H1 (cell line): ENCODE measurements at regions not wholly inside any gene's neighbourhood (a gene's known extent, or its start where the extent isn't known, plus 50 kb on each side); places are given as distances from the start of the nearest gene placed in this dataset.

Experiments
- CTCF ChIA-PET: fragments of 300-600 bp; sonication (Branson Sonifier 250); formaldehyde crosslinking; loops from one replicate; lab custom pipeline; 2021; ENCODE audit not compliant: partially characterized antibody; lab: Charles Lee
- POLR2A ChIA-PET: fragments of 300-600 bp; sonication (Branson Sonifier 250); formaldehyde crosslinking; loops from one replicate; lab custom pipeline; 2021; ENCODE audit warnings: inconsistent platforms; ENCODE audit not compliant: partially characterized antibody; lab: Charles Lee
- DNase-seq, 2 experiments: peaks; one replicate each; pipeline versions ENCODE4 v3.0.0 to v3.0.0-alpha.2; 2010 to 2022; ENCODE audit warnings: low spot score in 2 of 2, low read depth in 1 of 2, mixed read lengths in 1 of 2
- FAIRE-seq: peaks from 2 replicates; lab custom pipeline; 2011; peaks lifted over from hg19 to GRCh38; lab: Jason Lieb, UNC
- H2AFZ ChIP-seq: 2 replicates; pipeline ENCODE4 v1.8.1; 2012; ENCODE audit warnings: low read length, inconsistent platforms
- H2AK5ac ChIP-seq: 2 replicates; pipeline ENCODE4 v1.6.1; 2013; ENCODE audit warnings: low read depth, low read length
- H2BK120ac ChIP-seq: replicated peaks from 2 replicates; pipeline ENCODE3; 2013; ENCODE audit warnings: low read depth, low read length, inconsistent platforms
- H2BK12ac ChIP-seq: 2 replicates; pipeline ENCODE4 v1.6.1; 2013; ENCODE audit warnings: low read depth, low read length
- H2BK15ac ChIP-seq: 2 replicates; pipeline ENCODE4 v1.6.1; 2013; ENCODE audit warnings: low read length
- H2BK20ac ChIP-seq: 2 replicates; pipeline ENCODE4 v1.6.1; 2013; ENCODE audit warnings: low read length
- H2BK5ac ChIP-seq: 2 replicates; pipeline ENCODE4 v1.6.1; 2013; ENCODE audit warnings: low read depth, low read length
- H3K14ac ChIP-seq: 2 replicates; pipeline ENCODE4 v1.6.1; 2013; ENCODE audit warnings: inconsistent platforms; ENCODE audit not compliant: insufficient read length
- H3K18ac ChIP-seq: 2 replicates; pipeline ENCODE4 v1.6.1; 2013; ENCODE audit warnings: low read length; ENCODE audit errors: extremely low read depth
- H3K23ac ChIP-seq: 2 replicates; pipeline ENCODE4 v1.6.1; 2013; ENCODE audit warnings: inconsistent platforms; ENCODE audit not compliant: insufficient read length
- H3K23me2 ChIP-seq: 2 replicates; pipeline ENCODE4 v1.6.1; 2013; ENCODE audit warnings: low read depth, low read length
- H3K27ac ChIP-seq: 2 replicates; pipeline ENCODE4 v1.6.1; 2011; ENCODE audit warnings: low read depth, low read length, inconsistent platforms
- H3K27me3 ChIP-seq, 4 experiments: replicated peaks in 1 of 4; 1 replicate in 1 of 4; 2 replicates in 3 of 4; pipeline versions ENCODE4 v1.6.1 to v1.8.1; 2011 to 2013; ENCODE audit warnings: low read length in 3 of 4, mild to moderate bottlenecking in 3 of 4, inconsistent platforms in 2 of 4, mixed read lengths in 2 of 4, moderate library complexity in 1 of 4; ENCODE audit not compliant: control insufficient read depth in 3 of 4, insufficient read depth in 3 of 4; ENCODE audit errors: extremely low read depth in 1 of 4
- H3K36me3 ChIP-seq, 4 experiments: 2 replicates each; pipeline versions ENCODE4 v1.6.1 to v1.8.1; 2011 to 2013; ENCODE audit warnings: mild to moderate bottlenecking in 4 of 4, low read length in 3 of 4, moderate library complexity in 2 of 4, control low read depth in 1 of 4, inconsistent platforms in 1 of 4; ENCODE audit not compliant: insufficient read depth in 4 of 4, control insufficient read depth in 2 of 4
- H3K4ac ChIP-seq: replicated peaks from 2 replicates; pipeline ENCODE3; 2013; ENCODE audit warnings: low read length, low read depth, mixed read lengths, inconsistent platforms; ENCODE audit not compliant: insufficient read length
- H3K4me1 ChIP-seq, 4 experiments: replicated peaks in 1 of 4; 1 replicate in 1 of 4; 2 replicates in 3 of 4; pipeline versions ENCODE4 v1.6.1 to v1.8.1; 2011 to 2013; ENCODE audit warnings: low read length in 3 of 4, inconsistent platforms in 2 of 4, mixed read lengths in 1 of 4; ENCODE audit not compliant: insufficient read depth in 4 of 4, control insufficient read depth in 3 of 4
- H3K4me2 ChIP-seq, 2 experiments: 2 replicates each; pipeline versions ENCODE4 v1.6.1 to v1.8.1; 2011 to 2013; ENCODE audit warnings: low read depth in 2 of 2, low read length in 2 of 2, control low read depth in 1 of 2, inconsistent platforms in 1 of 2, mild to moderate bottlenecking in 1 of 2; ENCODE audit not compliant: insufficient read depth in 1 of 2
- H3K4me3 ChIP-seq, 4 experiments: fragments of 200-600, 300-600 bp in 1 of 4; sonication (generic), shearing (Covaris generic), sonication (Bioruptor Twin) in 1 of 4; 2 replicates each; pipeline versions ENCODE4 v1.5.1 to v1.8.1; 2011 to 2016; ENCODE audit warnings: low read length in 4 of 4, low read depth in 3 of 4, control low read depth in 2 of 4, inconsistent platforms in 2 of 4, mild to moderate bottlenecking in 2 of 4, mixed read lengths in 1 of 4, moderate library complexity in 1 of 4; ENCODE audit not compliant: insufficient read depth in 2 of 4; ENCODE audit errors: extremely low read depth in 1 of 4
- H3K56ac ChIP-seq: replicated peaks from 2 replicates; pipeline ENCODE3; 2013; ENCODE audit warnings: low read depth, mild to moderate bottlenecking, mixed read lengths, low read length, inconsistent platforms; ENCODE audit not compliant: insufficient read length
- H3K79me1 ChIP-seq: 2 replicates; pipeline ENCODE4 v1.6.1; 2013; ENCODE audit warnings: low read depth, low read length, control low read depth
- H3K79me2 ChIP-seq, 2 experiments: 2 replicates each; pipeline versions ENCODE4 v1.6.1 to v1.8.1; 2012 to 2013; ENCODE audit warnings: low read length in 2 of 2, mild to moderate bottlenecking in 2 of 2, inconsistent platforms in 1 of 2; ENCODE audit not compliant: insufficient read depth in 2 of 2, control insufficient read depth in 1 of 2
- H3K9ac ChIP-seq, 4 experiments: replicated peaks in 1 of 4; 1 replicate in 1 of 4; 2 replicates in 3 of 4; pipeline versions ENCODE4 v1.6.1 to v1.8.1; 2011 to 2013; ENCODE audit warnings: low read depth in 3 of 4, low read length in 3 of 4, control low read depth in 2 of 4, mild to moderate bottlenecking in 2 of 4, moderate library complexity in 2 of 4, inconsistent platforms in 1 of 4; ENCODE audit errors: extremely low read depth in 1 of 4
- H3K9me3 ChIP-seq, 2 experiments: 2 replicates each; pipeline versions ENCODE4 v1.6.1 to v1.8.1; 2012 to 2013; ENCODE audit warnings: mild to moderate bottlenecking in 2 of 2, moderate library complexity in 2 of 2, control low read depth in 1 of 2, inconsistent platforms in 1 of 2, low read depth in 1 of 2, low read length in 1 of 2, mixed read lengths in 1 of 2; ENCODE audit not compliant: insufficient read depth in 2 of 2
- H4K20me1 ChIP-seq, 2 experiments: replicated peaks in 1 of 2; 2 replicates each; pipeline versions ENCODE3 to v1.8.1; 2011 to 2013; ENCODE audit warnings: inconsistent platforms in 2 of 2, low read length in 2 of 2, mild to moderate bottlenecking in 1 of 2; ENCODE audit not compliant: insufficient read depth in 2 of 2, control insufficient read depth in 1 of 2
- H4K5ac ChIP-seq: 2 replicates; pipeline ENCODE4 v1.6.1; 2013; ENCODE audit warnings: low read length, low read depth, mixed read lengths, inconsistent platforms; ENCODE audit not compliant: insufficient read length
- H4K8ac ChIP-seq: 2 replicates; pipeline ENCODE4 v1.8.0; 2013; ENCODE audit warnings: mild to moderate bottlenecking, moderate library complexity, low read length, inconsistent platforms; ENCODE audit not compliant: insufficient read depth; ENCODE audit errors: extremely low read depth
- H4K91ac ChIP-seq: replicated peaks from 2 replicates; pipeline ENCODE3; 2013; ENCODE audit warnings: low read length, mixed read lengths, inconsistent platforms; ENCODE audit not compliant: insufficient read length
- CBX8 ChIP-seq: fragments of 300-800, 300-1000 bp; sonication (generic); IDR thresholded peaks from 2 replicates; pipeline ENCODE4 v1.7.1; 2016; ENCODE audit warnings: low read depth, low read length, borderline replicate concordance
- CREB1 ChIP-seq: IDR thresholded peaks from 2 replicates; pipeline ENCODE4 v1.6.1; 2012; ENCODE audit warnings: inconsistent platforms
- EP300 ChIP-seq, 2 experiments: IDR thresholded peaks; 1 replicate in 1 of 2; 2 replicates in 1 of 2; pipeline ENCODE4 v1.6.1; 2011 to 2012; ENCODE audit warnings: low read depth in 2 of 2, low read length in 2 of 2, mild to moderate bottlenecking in 2 of 2, borderline replicate concordance in 1 of 2, inconsistent platforms in 1 of 2, moderate library complexity in 1 of 2
- GABPA ChIP-seq: IDR thresholded peaks from 2 replicates; pipeline ENCODE4 v1.6.1; 2011; ENCODE audit warnings: mild to moderate bottlenecking, low read length, moderate library complexity, borderline replicate concordance; ENCODE audit not compliant: insufficient read depth
- JUND ChIP-seq: IDR thresholded peaks from 2 replicates; pipeline ENCODE4 v1.6.1; 2011; ENCODE audit warnings: mild to moderate bottlenecking, improper control_type of control experiment, low read length
- KDM1A ChIP-seq: fragments of 200-600, 300-600 bp; sonication (generic); IDR thresholded peaks from 2 replicates; pipeline ENCODE4 v1.7.1; 2016; ENCODE audit warnings: mild to moderate bottlenecking, low read length, borderline replicate concordance
- KDM5A ChIP-seq: fragments of 200-600 bp; IDR thresholded peaks from 2 replicates; pipeline ENCODE4 v1.7.1; 2012; ENCODE audit warnings: mild to moderate bottlenecking, low read length, inconsistent platforms, mixed read lengths
- WGBS, 2 experiments: shearing (Covaris generic) in 1 of 2; methylation state at CpG; one replicate each; pipeline versions ENCODE4 v1.1.6 to v1.1.7; 2013 to 2015; ENCODE audit warnings: low lambda C conversion rate in 2 of 2, mixed read lengths in 2 of 2, inconsistent platforms in 1 of 2, low coverage in 1 of 2, missing lambda C conversion rate in 1 of 2; ENCODE audit not compliant: insufficient replicate concordance in 2 of 2, insufficient coverage in 1 of 2, insufficient read length in 1 of 2; ENCODE audit errors: extremely low coverage in 1 of 2, missing lambda C conversion rate in 1 of 2; 5-methylcytosine and 5-hydroxymethylcytosine counted together
- TF ChIP-seq, protein P1 (sequence below): IDR thresholded peaks from 2 replicates; pipeline ENCODE4 v1.6.1; 2012; ENCODE audit warnings: inconsistent platforms
- TF ChIP-seq, protein P2 (sequence below): IDR thresholded peaks from 2 replicates; pipeline ENCODE4 v1.6.1; 2012; ENCODE audit warnings: inconsistent platforms

DNA sequence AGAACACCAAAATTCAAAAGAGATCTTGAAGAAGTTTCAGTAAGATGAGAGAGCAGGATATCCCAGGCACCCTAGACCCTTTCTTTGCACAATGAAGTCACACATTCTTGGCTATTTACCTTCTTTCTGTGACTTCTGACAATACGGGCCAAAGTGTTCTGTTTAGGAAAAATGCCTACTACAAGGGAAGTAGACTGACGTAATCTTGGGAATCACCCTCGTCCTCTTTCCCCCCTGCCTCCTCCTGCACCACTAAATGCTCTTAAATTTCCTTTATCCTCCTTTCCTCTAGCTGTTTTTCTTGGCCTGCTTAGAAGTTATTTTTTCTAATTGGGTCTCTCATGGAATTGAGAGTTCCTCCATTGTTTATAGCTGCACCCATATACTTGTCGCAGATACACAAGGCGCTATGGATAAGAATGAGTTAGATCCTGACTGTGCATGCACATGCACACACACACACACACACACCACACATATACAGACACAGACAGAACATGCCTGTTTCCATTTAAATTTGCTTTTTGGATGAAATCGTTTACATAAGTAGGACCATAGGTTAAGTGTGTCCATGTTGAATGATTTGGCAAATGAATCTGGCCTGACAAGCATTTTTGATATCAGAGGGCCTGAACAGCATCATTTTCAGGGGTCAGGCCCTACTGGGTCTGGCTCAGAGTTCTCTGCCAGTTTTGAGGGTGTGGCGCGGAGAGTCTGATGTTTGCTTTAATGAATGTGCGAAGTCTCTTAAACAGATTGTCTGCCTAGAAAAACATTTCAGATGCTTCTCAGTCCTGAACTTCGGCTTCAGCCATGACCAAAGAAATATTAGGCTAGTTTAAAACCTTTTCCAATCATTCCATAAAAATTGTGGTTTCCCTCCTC is 131.9 kb upstream of the NT5C1B start:
- Histone ChIP-seq H4K91ac (no peak overlapping the region), H3K4me2 (no peak overlapping the region), H3K4ac (no peak overlapping the region), H3K18ac (no peak overlapping the region), H4K20me1 (peaks cover 0 to 2% of the 10 kb centered on the region in 2 experiments), H3K79me2 (no peaks in the 10 kb centered on the region), H3K4me1 (no peaks in the 10 kb centered on the region), H3K23ac (no peak overlapping the region), H4K8ac (no peak overlapping the region), H3K27me3 (no peaks in the 10 kb centered on the region), H3K79me1 (no peaks in the 10 kb centered on the region), H2BK15ac (no peak overlapping the region), H2BK20ac (no peak overlapping the region), H2AFZ (no peak overlapping the region), H3K36me3 (no peaks in the 10 kb centered on the region), H3K27ac (no peak overlapping the region), H3K4me3 (no peak overlapping the region), H3K23me2 (no peaks in the 10 kb centered on the region), H4K5ac (no peak overlapping the region), H3K9ac (no peak overlapping the region), H2BK5ac (no peak overlapping the region), H2AK5ac (no peak overlapping the region), H3K56ac (no peak overlapping the region), H2BK12ac (no peak overlapping the region), H3K9me3 (no peaks in the 10 kb centered on the region), H2BK120ac (no peak overlapping the region), H3K14ac (no peak overlapping the region)
- FAIRE-seq (no peak), DNase-seq (no peak)
- WGBS, 2 experiments: 94% methylated on average over 10 of the region's 10 CpGs; no CpG with 5 or more reads in 1 of the 2 experiments
- CTCF ChIA-PET: interaction anchor here (1.2 kb wide), 1 partner anchor 31 kb away, joined by 3 read pairs; no protein-coding TSS in a partner anchor
- no peak for TF ChIP-seq KDM1A
- no peak for TF ChIP-seq CBX8
- TF ChIP-seq EP300 (IDR thresholded peaks at IDR 0.05; ENCODE audit: borderline replicate concordance in 1 of 2, low read depth in 2 of 2, low read length in 2 of 2): no peak
- TF ChIP-seq KDM5A: no peak
- no peak for TF ChIP-seq GABPA
- no peak for TF ChIP-seq JUND
- no peak for TF ChIP-seq CREB1
- TF ChIP-seq, protein P1, sequence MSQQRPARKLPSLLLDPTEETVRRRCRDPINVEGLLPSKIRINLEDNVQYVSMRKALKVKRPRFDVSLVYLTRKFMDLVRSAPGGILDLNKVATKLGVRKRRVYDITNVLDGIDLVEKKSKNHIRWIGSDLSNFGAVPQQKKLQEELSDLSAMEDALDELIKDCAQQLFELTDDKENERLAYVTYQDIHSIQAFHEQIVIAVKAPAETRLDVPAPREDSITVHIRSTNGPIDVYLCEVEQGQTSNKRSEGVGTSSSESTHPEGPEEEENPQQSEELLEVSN: no peak
- TF ChIP-seq, protein P2, sequence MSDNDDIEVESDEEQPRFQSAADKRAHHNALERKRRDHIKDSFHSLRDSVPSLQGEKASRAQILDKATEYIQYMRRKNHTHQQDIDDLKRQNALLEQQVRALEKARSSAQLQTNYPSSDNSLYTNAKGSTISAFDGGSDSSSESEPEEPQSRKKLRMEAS: no peak
- POLR2A ChIA-PET: no interaction called here
